Esophagus squamous epithelium (tissue), 4 donors: ENCODE measurements at regions not wholly inside any gene's neighbourhood (a gene's known extent, or its start where the extent isn't known, plus 50 kb on each side); places are given as distances from the start of the nearest gene placed in this dataset.

Experiments used
- POLR2A ChIP-seq, 4 donors: fragments of 450-650 bp; IDR thresholded peaks; one replicate each; pipeline ENCODE4 v1.6.1; 2017; ENCODE audit warnings: antibody characterized with exemption in 4 of 4, mild to moderate bottlenecking in 4 of 4, moderate library complexity in 3 of 4
- TF ChIP-seq, protein P1 (sequence below), 6 experiments: fragments of 450-650 bp in 4 of 6; fragments of 200-600 bp in 2 of 6; sonication (generic) in 2 of 6; IDR thresholded peaks; one replicate each; pipeline ENCODE4 v1.5.1; 2016 to 2019; ENCODE audit warnings: antibody characterized with exemption in 6 of 6, mild to moderate bottlenecking in 4 of 6, moderate library complexity in 4 of 6

DNA sequence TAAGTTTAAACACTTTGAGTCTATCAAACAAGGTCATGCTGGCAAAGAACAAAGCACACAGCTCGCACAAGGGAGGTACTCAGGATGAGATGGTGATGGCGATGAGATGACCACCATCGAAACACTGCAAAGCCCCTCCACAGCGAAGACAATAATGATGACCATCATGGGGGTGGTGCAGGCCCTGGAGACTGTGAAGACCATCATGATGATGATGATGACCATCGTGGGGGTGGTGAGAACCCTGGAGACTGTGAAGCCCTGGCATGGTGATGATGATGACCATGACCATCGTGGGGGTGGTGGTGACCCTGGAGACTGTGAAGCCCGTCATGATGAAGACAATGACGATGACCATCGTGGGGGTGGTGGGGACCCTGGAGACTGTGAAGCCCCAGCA, 81.6 kb upstream of the SALL3 start:
- TF ChIP-seq, protein P1, sequence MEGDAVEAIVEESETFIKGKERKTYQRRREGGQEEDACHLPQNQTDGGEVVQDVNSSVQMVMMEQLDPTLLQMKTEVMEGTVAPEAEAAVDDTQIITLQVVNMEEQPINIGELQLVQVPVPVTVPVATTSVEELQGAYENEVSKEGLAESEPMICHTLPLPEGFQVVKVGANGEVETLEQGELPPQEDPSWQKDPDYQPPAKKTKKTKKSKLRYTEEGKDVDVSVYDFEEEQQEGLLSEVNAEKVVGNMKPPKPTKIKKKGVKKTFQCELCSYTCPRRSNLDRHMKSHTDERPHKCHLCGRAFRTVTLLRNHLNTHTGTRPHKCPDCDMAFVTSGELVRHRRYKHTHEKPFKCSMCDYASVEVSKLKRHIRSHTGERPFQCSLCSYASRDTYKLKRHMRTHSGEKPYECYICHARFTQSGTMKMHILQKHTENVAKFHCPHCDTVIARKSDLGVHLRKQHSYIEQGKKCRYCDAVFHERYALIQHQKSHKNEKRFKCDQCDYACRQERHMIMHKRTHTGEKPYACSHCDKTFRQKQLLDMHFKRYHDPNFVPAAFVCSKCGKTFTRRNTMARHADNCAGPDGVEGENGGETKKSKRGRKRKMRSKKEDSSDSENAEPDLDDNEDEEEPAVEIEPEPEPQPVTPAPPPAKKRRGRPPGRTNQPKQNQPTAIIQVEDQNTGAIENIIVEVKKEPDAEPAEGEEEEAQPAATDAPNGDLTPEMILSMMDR (IDR thresholded peaks at IDR 0.05): no peak
- no peak for TF ChIP-seq POLR2A (IDR thresholded peaks at IDR 0.05)
